ENCODE measurements at regions not wholly inside any gene's neighbourhood (a gene's known extent, or its start where the extent isn't known, plus 50 kb on each side); places are given as distances from the start of the nearest gene placed in this dataset.

- no peak for TF ChIP-seq CTCF (IDR thresholded peaks at IDR 0.05)
- Histone ChIP-seq H3K36me3 (ENCODE audit: insufficient read depth in 1 of 2, low read depth in 1 of 2) (no peaks in the 10 kb centered on the region), H3K9me3 (no peaks in the 10 kb centered on the region), H3K4me3 (no peak overlapping the region), H3K4me1 (no peaks in the 10 kb centered on the region), H3K27me3 (ENCODE audit: insufficient read depth in 3 of 3, low read length in 2 of 3) (no peaks in the 10 kb centered on the region), H3K27ac (no peak overlapping the region)
- 91 to 96% (median 91%) methylated on average over 10 of the region's 10 CpGs for WGBS, 3 donors
- DNase-seq = no peak
- intact Hi-C loops (cut with DNase I) = no loop called here
- ATAC-seq = no peak
Observed at GRCh38 chr16:10333321-10334032, 52.4 kb upstream of the ATF7IP2 start.

- Histone ChIP-seq H3K27me3 (ENCODE audit: insufficient read depth in 3 of 3, low read length in 2 of 3) (no peaks in the 10 kb centered on the region), H3K27ac (no peak overlapping the region), H3K4me3 (no peak overlapping the region), H3K9me3 (peaks cover 6% of the 10 kb centered on the region), H3K36me3 (ENCODE audit: insufficient read depth in 1 of 2, low read depth in 1 of 2) (no peaks in the 10 kb centered on the region), H3K4me1 (no peaks in the 10 kb centered on the region)
- 72 to 77% (median 73%) methylated on average over 12 of the region's 12 CpGs for WGBS, 3 donors
- intact Hi-C loops (cut with DNase I) = no loop called here
- DNase-seq = no peak
- no peak for TF ChIP-seq CTCF (IDR thresholded peaks at IDR 0.05)
- no peak for ATAC-seq
Observed at GRCh38 chr16:10335681-10336080, 50.2 kb upstream of the ATF7IP2 start.

All from psoas muscle (tissue), 7 donors.